Keratinocyte (primary cell): ENCODE measurements at regions not wholly inside any gene's neighbourhood (a gene's known extent, or its start where the extent isn't known, plus 50 kb on each side); places are given as distances from the start of the nearest gene placed in this dataset.

ENCODE experiments used
- DNase-seq: peaks from one replicate; pipeline ENCODE4 v3.0.0-alpha.2; 2011; ENCODE audit warnings: low read depth, missing footprints, low spot score
- FAIRE-seq: peaks from 2 replicates; lab custom pipeline; 2011; peaks lifted over from hg19 to GRCh38; lab: Jason Lieb, UNC
- H2AFZ ChIP-seq: 2 replicates; pipeline ENCODE4 v1.6.0; 2012; ENCODE audit warnings: low read length, control low read depth, inconsistent platforms; ENCODE audit not compliant: control insufficient read depth
- H3K27ac ChIP-seq: 2 replicates; pipeline ENCODE4 v1.5.1; 2011; ENCODE audit warnings: low read length; ENCODE audit not compliant: control insufficient read depth, insufficient read depth
- H3K27me3 ChIP-seq: 3 replicates; pipeline ENCODE4 v1.6.0; 2011; ENCODE audit warnings: low read length; ENCODE audit not compliant: control insufficient read depth, insufficient read depth; ENCODE audit errors: extremely low read depth
- H3K36me3 ChIP-seq, 2 experiments: 2 replicates in 1 of 2; 3 replicates in 1 of 2; pipeline ENCODE4 v1.5.1; 2011; ENCODE audit warnings: low read length in 2 of 2, mild to moderate bottlenecking in 1 of 2; ENCODE audit not compliant: control insufficient read depth in 2 of 2, insufficient read depth in 2 of 2; ENCODE audit errors: extremely low read depth in 1 of 2
- H3K4me1 ChIP-seq: 3 replicates; pipeline ENCODE4 v1.5.1; 2011; ENCODE audit warnings: low read length; ENCODE audit not compliant: control insufficient read depth, insufficient read depth; ENCODE audit errors: extremely low read depth
- H3K4me2 ChIP-seq: 3 replicates; pipeline ENCODE4 v1.6.0; 2011; ENCODE audit warnings: low read depth, low read length; ENCODE audit not compliant: control insufficient read depth, insufficient read depth; ENCODE audit errors: extremely low read depth
- H3K4me3 ChIP-seq, 3 experiments: fragments of 200-600 bp in 1 of 3; sonication (generic) in 1 of 3; 2 replicates in 2 of 3; 3 replicates in 1 of 3; pipeline ENCODE4 v1.5.1; 2011 to 2016; ENCODE audit warnings: low read length in 3 of 3, mild to moderate bottlenecking in 3 of 3, control low read depth in 2 of 3, inconsistent platforms in 1 of 3, low read depth in 1 of 3, mixed read lengths in 1 of 3, mixed run types in 1 of 3, moderate library complexity in 1 of 3; ENCODE audit not compliant: control insufficient read depth in 2 of 3, insufficient read depth in 2 of 3; ENCODE audit errors: extremely low read depth in 1 of 3
- H3K79me2 ChIP-seq: 2 replicates; pipeline ENCODE4 v1.6.0; 2012; ENCODE audit warnings: low read length; ENCODE audit not compliant: control insufficient read depth, insufficient read depth
- H3K9ac ChIP-seq: 3 replicates; pipeline ENCODE4 v1.6.0; 2011; ENCODE audit warnings: low read length; ENCODE audit not compliant: control insufficient read depth, insufficient read depth; ENCODE audit errors: extremely low read depth
- H3K9me1 ChIP-seq: 3 replicates; pipeline ENCODE4 v1.6.0; 2011; ENCODE audit warnings: low read length; ENCODE audit not compliant: control insufficient read depth, insufficient read depth; ENCODE audit errors: extremely low read depth
- H3K9me3 ChIP-seq: 2 replicates; pipeline ENCODE4 v1.5.1; 2012; ENCODE audit warnings: low read depth, low read length; ENCODE audit not compliant: control insufficient read depth
- H4K20me1 ChIP-seq: 3 replicates; pipeline ENCODE4 v1.6.0; 2011; ENCODE audit warnings: low read length; ENCODE audit not compliant: control insufficient read depth, insufficient read depth; ENCODE audit errors: extremely low read depth
- EZH2 ChIP-seq: IDR thresholded peaks from one replicate; pipeline ENCODE4 v1.6.1; 2012; ENCODE audit warnings: inconsistent platforms, mild to moderate bottlenecking, low read length, moderate library complexity
- dilution Hi-C: fragments of 300-500 bp; cut with MboI; formaldehyde crosslinking; loops from one replicate; pipeline ENCODE4 v1.7.0; 2020; ENCODE audit warnings: low sequenced_read_pairs; ENCODE audit not compliant: extremely low pct_ligation_motif_present
- TF ChIP-seq, protein P1 (sequence below), 3 experiments: IDR thresholded peaks in 1 of 3; conservative IDR thresholded peaks in 1 of 3; optimal IDR thresholded peaks in 1 of 3; 2 replicates in 2 of 3; 3 replicates in 1 of 3; pipeline versions ENCODE3 to v1.5.1; 2011; ENCODE audit warnings: low read length in 3 of 3, mild to moderate bottlenecking in 3 of 3, moderate library complexity in 2 of 3, control low read depth in 1 of 3, inconsistent platforms in 1 of 3; ENCODE audit not compliant: insufficient read depth in 2 of 3; ENCODE audit errors: extremely low read depth in 1 of 3

DNA sequence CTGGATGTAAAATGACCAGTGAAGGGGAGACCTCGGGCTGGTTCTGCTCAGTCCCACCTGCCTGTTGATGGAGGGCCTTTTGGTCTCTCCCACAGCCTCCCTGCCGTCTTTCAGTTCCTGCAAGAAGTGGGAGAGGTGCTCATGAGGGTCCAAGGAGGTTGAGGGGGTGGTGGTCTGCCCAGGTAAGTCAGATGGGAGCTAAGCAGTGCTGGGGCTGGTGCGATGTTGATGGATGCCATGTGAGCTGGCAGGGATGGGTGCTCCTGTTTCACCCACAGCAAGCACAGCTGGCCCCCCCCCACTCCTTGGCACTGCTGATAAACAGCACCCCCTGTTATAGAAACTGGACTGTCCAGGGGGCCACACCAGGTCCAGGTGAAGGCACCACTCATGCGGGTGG, 145.6 kb downstream of the NSG2 start:
- no peak for TF ChIP-seq EZH2
- TF ChIP-seq, protein P1, sequence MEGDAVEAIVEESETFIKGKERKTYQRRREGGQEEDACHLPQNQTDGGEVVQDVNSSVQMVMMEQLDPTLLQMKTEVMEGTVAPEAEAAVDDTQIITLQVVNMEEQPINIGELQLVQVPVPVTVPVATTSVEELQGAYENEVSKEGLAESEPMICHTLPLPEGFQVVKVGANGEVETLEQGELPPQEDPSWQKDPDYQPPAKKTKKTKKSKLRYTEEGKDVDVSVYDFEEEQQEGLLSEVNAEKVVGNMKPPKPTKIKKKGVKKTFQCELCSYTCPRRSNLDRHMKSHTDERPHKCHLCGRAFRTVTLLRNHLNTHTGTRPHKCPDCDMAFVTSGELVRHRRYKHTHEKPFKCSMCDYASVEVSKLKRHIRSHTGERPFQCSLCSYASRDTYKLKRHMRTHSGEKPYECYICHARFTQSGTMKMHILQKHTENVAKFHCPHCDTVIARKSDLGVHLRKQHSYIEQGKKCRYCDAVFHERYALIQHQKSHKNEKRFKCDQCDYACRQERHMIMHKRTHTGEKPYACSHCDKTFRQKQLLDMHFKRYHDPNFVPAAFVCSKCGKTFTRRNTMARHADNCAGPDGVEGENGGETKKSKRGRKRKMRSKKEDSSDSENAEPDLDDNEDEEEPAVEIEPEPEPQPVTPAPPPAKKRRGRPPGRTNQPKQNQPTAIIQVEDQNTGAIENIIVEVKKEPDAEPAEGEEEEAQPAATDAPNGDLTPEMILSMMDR (optimal IDR thresholded peaks at IDR 0.05 in 1 of 3, IDR thresholded peaks at IDR 0.05 in 1 of 3, conservative IDR thresholded peaks at IDR 0.05 in 1 of 3; ENCODE audit: extremely low read depth in 1 of 3, insufficient read depth in 2 of 3, low read length in 3 of 3): no peak
- dilution Hi-C loops: no loop called here
- no peaks in the 10 kb centered on the region for H3K4me1 ChIP-seq
- H3K36me3 ChIP-seq: no peaks in the 10 kb centered on the region
- H3K9me3 ChIP-seq: no peaks in the 10 kb centered on the region
- H3K27me3 ChIP-seq: no peaks in the 10 kb centered on the region
- H3K4me2 ChIP-seq: no peak overlapping the region
- DNase-seq: no peak
- no peak overlapping the region for H3K4me3 ChIP-seq
- no peak overlapping the region for H3K9ac ChIP-seq
- H3K9me1 ChIP-seq: no peaks in the 10 kb centered on the region
- H4K20me1 ChIP-seq: no peaks in the 10 kb centered on the region
- H3K27ac ChIP-seq: no peak overlapping the region
- FAIRE-seq: no peak
- H2AFZ ChIP-seq: no peak overlapping the region
- no peaks in the 10 kb centered on the region for H3K79me2 ChIP-seq

DNA sequence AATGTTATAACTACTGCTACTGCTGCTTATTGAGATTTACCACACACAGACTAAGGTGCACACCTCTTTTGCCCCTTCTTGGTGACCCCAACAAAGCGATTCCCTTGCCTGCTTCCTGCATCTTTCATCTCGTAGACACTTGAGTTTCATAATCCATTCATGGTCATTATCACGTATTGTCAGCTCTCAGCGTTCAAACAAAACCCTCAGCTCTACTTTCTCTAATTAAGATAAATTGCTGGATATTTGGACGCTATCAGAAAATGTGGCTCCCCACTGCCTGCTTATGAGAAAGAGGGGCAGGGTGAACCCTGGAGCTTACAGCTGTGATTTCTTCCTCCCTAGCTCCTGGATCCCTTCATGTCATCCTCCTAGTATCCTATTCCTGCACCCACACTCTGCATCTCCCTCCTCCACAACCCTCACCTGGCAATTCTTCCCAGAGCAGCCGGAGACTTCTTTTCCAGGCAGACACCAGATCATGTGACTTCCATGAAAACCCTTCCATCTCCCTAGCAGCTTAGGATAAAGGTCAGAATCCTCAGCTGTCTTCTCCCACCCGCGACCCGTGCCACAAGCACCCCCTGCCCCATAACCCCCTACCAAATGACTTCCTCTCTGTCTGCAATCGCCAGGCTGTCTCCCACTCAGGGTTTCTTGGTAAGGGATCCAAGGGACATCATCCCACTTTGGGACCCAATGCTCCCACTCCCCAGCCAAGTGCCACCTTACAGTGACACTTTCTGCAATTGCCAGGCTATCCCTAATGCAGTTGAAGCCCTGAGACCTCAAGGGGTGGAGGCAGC, 146.5 kb downstream of the NSG2 start:
- no peaks in the 10 kb centered on the region for H3K36me3 ChIP-seq
- H3K27me3 ChIP-seq: no peaks in the 10 kb centered on the region

More for the DNA sequence above, 146.5 kb downstream of the NSG2 start:
- no peak overlapping the region for H3K4me2 ChIP-seq
- dilution Hi-C loops: no loop called here
- no peak overlapping the region for H2AFZ ChIP-seq
- no peaks in the 10 kb centered on the region for H3K9me1 ChIP-seq
- no peaks in the 10 kb centered on the region for H3K9me3 ChIP-seq
- no peaks in the 10 kb centered on the region for H4K20me1 ChIP-seq
- H3K27ac ChIP-seq: no peak overlapping the region
- H3K79me2 ChIP-seq: no peaks in the 10 kb centered on the region
- no peak for DNase-seq
- no peak overlapping the region for H3K4me3 ChIP-seq
- TF ChIP-seq EZH2: no peak
- TF ChIP-seq, protein P1 (optimal IDR thresholded peaks at IDR 0.05 in 1 of 3, IDR thresholded peaks at IDR 0.05 in 1 of 3, conservative IDR thresholded peaks at IDR 0.05 in 1 of 3; ENCODE audit: extremely low read depth in 1 of 3, insufficient read depth in 2 of 3, low read length in 3 of 3): no peak
- H3K9ac ChIP-seq: no peak overlapping the region
- no peak for FAIRE-seq
- H3K4me1 ChIP-seq: no peaks in the 10 kb centered on the region
